ENCODE measurements at regions not wholly inside any gene's neighbourhood (a gene's known extent, or its start where the extent isn't known, plus 50 kb on each side); places are given as distances from the start of the nearest gene placed in this dataset.

DNA sequence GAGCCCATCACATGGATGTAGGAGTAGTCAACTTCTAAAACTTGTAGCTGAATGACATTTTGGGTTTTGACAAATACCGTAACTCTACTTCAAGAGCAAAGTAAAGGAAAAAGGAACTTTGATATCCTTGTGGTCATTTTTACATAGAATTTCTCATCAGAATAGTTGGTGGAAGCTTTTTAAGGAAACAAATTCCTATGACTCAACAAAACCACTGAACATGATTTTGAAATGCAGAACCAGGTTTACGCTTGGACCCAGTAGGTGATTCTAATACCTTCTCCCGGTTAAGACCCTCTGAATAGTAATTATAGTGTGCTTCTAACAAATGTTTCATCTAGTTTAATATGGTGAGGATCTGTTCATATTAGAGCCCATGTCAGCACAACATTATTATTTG lies 307.8 kb downstream of the GPR37 start:
- H3K27me3 Mint-ChIP-seq = no peaks in the 10 kb centered on the region
- no peak overlapping the region for H3K27ac Mint-ChIP-seq
- peaks cover 0 to 3% (median 0%) of the 10 kb centered on the region in 7 donors for H3K9me3 Mint-ChIP-seq
- no peak for DNase-seq
- H3K4me3 Mint-ChIP-seq = no peak overlapping the region
- H3K4me1 Mint-ChIP-seq = no peaks in the 10 kb centered on the region
- ATAC-seq (ENCODE audit: low read depth in 2 of 2) = no peak
- no peaks in the 10 kb centered on the region for H3K36me3 Mint-ChIP-seq

DNA sequence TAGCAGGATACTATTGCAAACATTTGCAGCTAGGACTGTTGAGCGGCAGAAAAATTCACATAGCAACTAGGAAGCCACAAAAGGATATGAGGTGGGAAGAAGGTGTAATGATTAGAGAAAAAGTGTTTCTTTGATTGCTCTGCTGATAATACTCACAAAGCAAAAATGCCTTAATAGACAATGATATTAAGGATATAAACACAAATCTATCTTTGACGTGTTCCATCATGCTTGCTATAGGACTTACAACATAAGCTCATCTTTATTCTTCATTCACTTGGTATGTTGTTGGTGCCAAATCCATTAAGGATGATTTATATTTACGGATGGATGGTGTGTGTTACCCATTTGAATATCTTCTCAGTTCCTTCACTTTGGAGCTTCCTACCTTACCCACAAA lies 309.3 kb downstream of the GPR37 start:
- no peak for DNase-seq
- Mint-ChIP-seq H3K36me3 (no peaks in the 10 kb centered on the region), H3K4me1 (no peaks in the 10 kb centered on the region), H3K27ac (no peak overlapping the region), H3K9me3 (peaks cover 0 to 1% (median 0%) of the 10 kb centered on the region in 7 donors), H3K27me3 (no peaks in the 10 kb centered on the region), H3K4me3 (no peak overlapping the region)
- no peak for ATAC-seq (ENCODE audit: low read depth in 2 of 2)

DNA sequence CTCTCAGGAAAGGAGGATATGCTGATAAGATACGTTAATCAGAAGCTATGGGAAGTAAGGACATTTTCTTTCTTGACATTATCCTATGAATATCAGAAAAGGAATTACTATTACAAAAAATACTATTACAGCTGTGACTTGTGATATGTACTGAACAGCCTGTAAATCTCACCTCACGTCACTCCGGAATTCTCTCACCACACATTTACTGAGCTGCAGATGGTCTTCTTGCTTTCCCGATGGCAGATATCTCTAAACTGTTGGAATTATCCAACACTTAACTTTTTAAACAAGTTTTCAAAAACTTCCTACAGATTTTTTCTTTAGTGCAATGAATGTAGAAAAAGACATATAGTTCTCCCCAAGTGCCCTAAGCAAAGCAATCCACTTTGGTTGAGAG lies 313.4 kb downstream of the GPR37 start:
- no peaks in the 10 kb centered on the region for H3K9me3 Mint-ChIP-seq
- DNase-seq (no peak), ATAC-seq (ENCODE audit: low read depth in 2 of 2) (no peak)
- no peak overlapping the region for H3K27ac Mint-ChIP-seq
- no peaks in the 10 kb centered on the region for H3K27me3 Mint-ChIP-seq
- no peaks in the 10 kb centered on the region for H3K36me3 Mint-ChIP-seq
- no peaks in the 10 kb centered on the region for H3K4me1 Mint-ChIP-seq
- no peak overlapping the region for H3K4me3 Mint-ChIP-seq

DNA sequence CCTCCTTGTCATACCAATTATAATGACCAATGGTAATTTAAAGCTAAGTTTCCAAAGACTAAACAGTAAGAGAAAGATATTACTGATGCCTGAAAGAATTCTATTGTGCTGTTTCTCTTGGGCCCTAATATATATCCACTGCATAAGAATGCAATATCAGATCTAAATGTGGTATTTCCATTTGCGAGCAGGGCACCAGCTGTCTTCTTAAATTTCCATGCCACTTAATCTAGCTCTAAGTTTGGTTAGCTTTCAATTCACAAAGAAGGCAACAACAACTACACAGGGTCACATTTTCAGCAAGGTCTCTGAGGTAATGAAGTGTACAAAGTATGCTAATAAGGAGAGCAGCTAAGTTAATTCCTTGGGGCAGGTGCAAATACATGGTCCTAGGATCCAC lies 315.7 kb downstream of the GPR37 start:
- ATAC-seq (ENCODE audit: low read depth in 2 of 2) = no peak
- Mint-ChIP-seq H3K4me1 (no peaks in the 10 kb centered on the region), H3K9me3 (no peaks in the 10 kb centered on the region), H3K27me3 (no peaks in the 10 kb centered on the region), H3K36me3 (no peaks in the 10 kb centered on the region), H3K4me3 (no peak overlapping the region), H3K27ac (no peak overlapping the region)
- DNase-seq = no peak

DNA sequence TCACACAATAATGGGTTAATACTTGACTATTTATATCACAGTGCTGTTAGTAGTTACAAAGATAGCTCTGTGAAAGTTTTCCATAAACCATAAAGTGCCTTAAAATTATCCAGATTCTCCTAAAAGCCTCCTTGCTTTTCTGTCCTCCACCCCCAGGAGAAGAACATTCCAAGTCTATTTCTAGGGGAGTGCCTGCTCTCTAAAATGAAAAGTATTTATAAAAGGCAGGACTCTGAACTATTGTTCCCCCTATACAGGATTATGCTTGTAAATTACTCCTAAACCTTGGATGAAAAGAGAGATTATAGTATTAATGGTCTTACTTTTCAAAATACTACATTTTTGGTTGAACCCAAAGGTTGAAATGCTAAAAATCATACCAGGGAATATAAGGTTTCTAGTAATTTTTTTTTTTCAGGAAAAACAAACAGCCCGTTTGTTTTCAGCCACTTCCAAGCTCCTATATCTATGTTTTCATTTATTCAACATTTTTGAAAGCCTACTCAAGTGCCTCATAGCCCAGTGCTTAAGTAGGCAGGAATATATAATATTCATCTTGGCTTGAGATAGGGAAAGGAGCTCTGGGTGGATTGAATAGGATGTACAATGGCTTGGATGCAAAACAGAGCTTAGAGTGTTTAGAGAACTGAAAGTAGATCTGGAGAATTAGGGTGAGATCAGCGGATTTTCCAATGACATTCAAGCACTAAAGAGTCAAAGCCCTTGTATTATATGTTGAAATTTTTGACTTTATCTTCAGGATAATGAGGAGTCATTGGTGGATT lies 320.7 kb downstream of the GPR37 start:
- no peaks in the 10 kb centered on the region for H3K36me3 Mint-ChIP-seq
- no peaks in the 10 kb centered on the region for H3K4me1 Mint-ChIP-seq
- no peak overlapping the region for H3K4me3 Mint-ChIP-seq
- DNase-seq (no peak), ATAC-seq (ENCODE audit: low read depth in 2 of 2) (no peak)
- H3K9me3 Mint-ChIP-seq = peaks cover 0 to 3% (median 0%) of the 10 kb centered on the region in 7 donors
- no peak overlapping the region for H3K27ac Mint-ChIP-seq
- H3K27me3 Mint-ChIP-seq = no peaks in the 10 kb centered on the region

DNA sequence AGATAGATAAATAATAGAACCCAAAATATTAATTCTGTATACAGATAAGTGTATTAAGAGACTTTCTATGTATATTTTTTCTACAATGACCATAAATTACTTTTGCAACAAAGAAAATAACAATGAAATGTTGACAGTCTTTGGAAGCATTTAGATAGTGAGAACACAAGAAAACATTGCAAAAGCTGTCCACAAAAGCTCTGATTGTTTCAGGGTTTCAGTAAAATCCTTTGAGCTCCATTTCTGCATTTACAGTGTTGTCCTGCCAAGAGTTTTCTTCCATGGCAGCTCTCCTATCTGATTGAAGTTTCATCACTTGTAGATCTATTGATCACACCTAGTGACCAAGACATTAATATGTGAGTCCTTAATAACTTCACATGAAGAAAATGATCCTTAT lies 321.8 kb downstream of the GPR37 start:
- DNase-seq (no peak), ATAC-seq (ENCODE audit: low read depth in 2 of 2) (no peak)
- Mint-ChIP-seq H3K9me3 (peaks cover 0 to 3% (median 0%) of the 10 kb centered on the region in 7 donors), H3K36me3 (no peaks in the 10 kb centered on the region), H3K4me3 (no peak overlapping the region), H3K27me3 (no peaks in the 10 kb centered on the region), H3K4me1 (no peaks in the 10 kb centered on the region), H3K27ac (no peak overlapping the region)

DNA sequence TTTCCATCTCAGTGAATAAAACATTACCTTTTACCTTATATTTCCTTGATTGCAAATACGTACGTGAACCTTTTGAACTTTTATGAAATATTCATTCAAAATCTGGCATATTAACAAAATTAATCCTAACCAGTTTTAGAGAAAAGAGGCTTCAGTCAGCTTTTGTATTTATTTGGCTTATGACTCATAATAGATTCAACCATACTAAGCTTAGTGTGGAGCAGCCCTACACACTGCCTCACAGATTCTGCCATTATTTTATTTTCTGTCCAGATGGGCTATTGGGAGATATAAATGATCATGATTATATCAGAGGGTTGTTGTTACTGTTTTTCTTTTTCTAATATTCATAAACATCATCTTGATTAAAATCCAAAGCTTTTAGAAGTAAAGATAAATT lies 325.5 kb downstream of the GPR37 start:
- Mint-ChIP-seq H3K36me3 (no peaks in the 10 kb centered on the region), H3K27ac (no peak overlapping the region), H3K9me3 (peaks cover 0 to 8% (median 1%) of the 10 kb centered on the region in 7 donors), H3K4me3 (no peak overlapping the region), H3K4me1 (no peaks in the 10 kb centered on the region), H3K27me3 (no peaks in the 10 kb centered on the region)
- ATAC-seq (ENCODE audit: low read depth in 2 of 2) (no peak), DNase-seq (no peak)

DNA sequence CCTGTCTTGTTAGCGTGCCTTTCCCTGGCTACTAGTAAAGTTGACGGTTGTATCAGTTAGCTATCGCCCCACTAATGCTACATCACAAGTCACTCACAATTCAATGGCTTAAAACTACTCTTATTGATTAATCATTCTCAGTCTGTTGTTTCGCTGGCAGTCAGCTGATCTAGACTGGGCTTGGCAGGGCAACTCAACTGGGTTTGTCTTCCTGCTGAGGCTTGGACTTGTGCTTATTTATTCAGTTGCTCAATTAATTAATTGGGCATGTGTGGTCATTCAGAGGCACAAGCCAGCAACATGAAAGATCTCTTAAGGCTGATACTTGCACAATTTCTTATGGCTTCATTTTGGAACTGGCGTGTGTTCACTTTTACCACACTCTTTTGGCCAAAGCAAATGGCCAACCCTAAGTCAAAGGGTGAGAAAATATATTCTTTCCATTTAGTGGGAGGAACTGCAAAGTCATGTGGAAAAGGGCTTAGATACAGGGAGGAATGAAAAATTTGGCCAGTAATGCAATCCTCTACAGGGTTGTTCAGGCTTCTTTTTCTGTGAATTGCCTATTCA lies 333.5 kb downstream of the GPR37 start:
- Mint-ChIP-seq H3K4me1 (no peaks in the 10 kb centered on the region), H3K27ac (no peak overlapping the region), H3K36me3 (no peaks in the 10 kb centered on the region), H3K9me3 (peaks cover 0 to 9% (median 3%) of the 10 kb centered on the region in 7 donors), H3K4me3 (no peak overlapping the region), H3K27me3 (no peaks in the 10 kb centered on the region)
- ATAC-seq (ENCODE audit: low read depth in 2 of 2) = no peak
- DNase-seq = no peak

DNA sequence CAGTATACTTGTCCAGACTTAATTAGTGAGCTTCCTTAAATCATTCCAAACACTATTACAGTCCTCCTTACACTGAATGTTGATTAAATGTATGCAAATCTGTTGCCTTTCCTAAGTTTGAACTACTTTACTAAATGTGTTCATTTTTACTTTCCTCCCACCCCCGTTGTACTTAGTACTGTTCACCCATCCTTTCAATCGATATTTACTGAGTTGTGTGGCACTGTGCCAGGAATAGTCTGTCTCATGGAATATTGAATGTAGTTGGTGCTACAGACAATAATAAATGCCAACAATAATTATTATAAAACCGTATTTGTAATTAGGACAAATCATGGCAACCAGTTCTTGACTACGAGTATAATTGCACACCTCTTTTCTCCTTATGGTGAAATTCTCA lies 335.7 kb downstream of the GPR37 start:
- no peak overlapping the region for H3K4me3 Mint-ChIP-seq
- DNase-seq (no peak), ATAC-seq (ENCODE audit: low read depth in 2 of 2) (no peak)
- H3K9me3 Mint-ChIP-seq = peaks cover 0 to 6% (median 3%) of the 10 kb centered on the region in 7 donors
- no peaks in the 10 kb centered on the region for H3K4me1 Mint-ChIP-seq
- no peak overlapping the region for H3K27ac Mint-ChIP-seq
- H3K27me3 Mint-ChIP-seq = no peaks in the 10 kb centered on the region
- H3K36me3 Mint-ChIP-seq = no peaks in the 10 kb centered on the region

DNA sequence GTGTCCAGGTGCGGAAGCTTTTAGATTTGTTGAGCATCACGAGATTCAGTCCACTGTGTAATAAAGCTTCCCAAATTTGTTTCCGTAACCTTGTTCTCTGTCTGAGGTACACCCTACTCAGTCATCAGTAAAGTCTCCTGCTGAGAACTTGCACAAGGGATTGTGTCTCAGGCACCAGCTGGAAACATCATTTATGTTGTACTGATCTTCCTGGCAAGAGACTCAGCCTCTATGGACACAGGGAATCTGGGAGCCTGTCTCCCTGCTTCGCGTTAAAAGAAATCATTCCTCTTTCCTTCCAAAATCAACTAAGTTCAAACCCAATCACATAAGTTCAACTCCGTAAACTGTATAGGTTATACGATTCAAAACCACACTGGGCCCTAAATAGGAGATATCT lies 336.8 kb downstream of the GPR37 start:
- Mint-ChIP-seq H3K4me1 (no peaks in the 10 kb centered on the region), H3K27me3 (no peaks in the 10 kb centered on the region), H3K27ac (no peak overlapping the region), H3K9me3 (peaks cover 0 to 3% (median 0%) of the 10 kb centered on the region in 7 donors), H3K36me3 (no peaks in the 10 kb centered on the region), H3K4me3 (no peak overlapping the region)
- DNase-seq = no peak
- ATAC-seq (ENCODE audit: low read depth in 2 of 2) = no peak

DNA sequence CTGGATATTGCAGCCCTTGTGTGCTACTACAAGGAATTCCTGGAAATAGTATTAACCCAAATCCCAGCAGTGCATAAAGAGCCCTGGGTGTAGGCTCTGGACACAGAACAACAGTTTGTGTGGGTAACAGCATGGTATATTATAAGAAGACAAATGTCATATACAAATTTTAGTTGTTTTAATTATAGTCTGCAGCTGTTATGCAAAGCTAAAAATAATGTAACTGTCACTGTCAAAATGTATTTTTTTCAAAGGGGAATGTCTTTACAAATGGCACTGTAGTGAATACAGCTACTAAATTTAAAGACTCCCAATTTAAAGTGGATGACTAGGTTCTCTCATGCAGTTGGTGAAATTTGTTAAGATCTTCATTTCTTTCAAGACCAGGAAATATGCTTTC lies 339.0 kb downstream of the GPR37 start:
- no peak overlapping the region for H3K4me3 Mint-ChIP-seq
- no peaks in the 10 kb centered on the region for H3K27me3 Mint-ChIP-seq
- H3K27ac Mint-ChIP-seq = no peak overlapping the region
- peaks cover 0 to 3% (median 0%) of the 10 kb centered on the region in 7 donors for H3K9me3 Mint-ChIP-seq
- no peaks in the 10 kb centered on the region for H3K36me3 Mint-ChIP-seq
- DNase-seq (no peak), ATAC-seq (ENCODE audit: low read depth in 2 of 2) (no peak)
- H3K4me1 Mint-ChIP-seq = no peaks in the 10 kb centered on the region

DNA sequence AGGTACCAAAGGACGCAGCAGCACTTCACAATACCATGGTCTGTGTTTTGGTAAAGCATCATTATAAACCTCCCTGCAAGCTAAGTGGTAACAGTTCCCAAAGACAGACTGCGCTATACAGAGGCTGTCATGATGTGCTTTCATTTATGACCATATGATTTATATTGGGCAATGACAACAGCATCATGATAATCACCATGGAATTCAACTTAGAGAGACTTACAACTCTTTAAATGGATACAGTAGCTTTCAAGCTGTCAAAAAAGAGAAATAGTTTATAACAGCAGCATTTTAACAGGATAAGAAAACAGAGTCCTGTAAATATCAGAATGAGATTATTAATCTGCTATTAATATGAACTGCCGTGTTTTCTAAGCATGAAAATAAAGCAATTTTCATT lies 341.7 kb downstream of the GPR37 start:
- DNase-seq = no peak
- Mint-ChIP-seq H3K4me3 (no peak overlapping the region), H3K36me3 (no peaks in the 10 kb centered on the region), H3K27ac (no peak overlapping the region), H3K4me1 (no peaks in the 10 kb centered on the region), H3K27me3 (no peaks in the 10 kb centered on the region), H3K9me3 (peaks cover 0 to 4% (median 0%) of the 10 kb centered on the region in 7 donors)
- no peak for ATAC-seq (ENCODE audit: low read depth in 2 of 2)

DNA sequence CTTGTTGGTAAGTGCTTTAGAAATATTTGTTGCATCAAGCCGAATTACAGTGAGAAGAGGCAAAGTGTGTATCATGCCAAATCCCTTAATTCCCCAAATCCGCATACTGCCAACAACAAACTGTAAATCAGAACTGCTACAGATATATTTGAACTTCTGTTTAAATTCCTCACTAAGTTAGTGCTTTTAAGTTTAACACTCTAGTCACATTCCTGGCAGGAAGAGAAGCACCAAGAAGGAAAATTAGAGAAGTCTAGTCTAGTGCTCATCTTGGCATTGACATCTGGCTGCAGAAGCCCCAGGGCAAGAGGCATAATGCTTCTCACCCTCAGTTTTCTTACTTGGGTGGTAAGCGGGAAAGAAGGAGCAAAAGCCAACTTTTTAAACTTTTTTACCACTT lies 343.5 kb downstream of the GPR37 start:
- Mint-ChIP-seq H3K4me1 (no peaks in the 10 kb centered on the region), H3K9me3 (peaks cover 0 to 4% (median 0%) of the 10 kb centered on the region in 7 donors), H3K36me3 (no peaks in the 10 kb centered on the region), H3K4me3 (no peak overlapping the region), H3K27ac (no peak overlapping the region), H3K27me3 (no peaks in the 10 kb centered on the region)
- DNase-seq = no peak
- ATAC-seq (ENCODE audit: low read depth in 2 of 2) = no peak

DNA sequence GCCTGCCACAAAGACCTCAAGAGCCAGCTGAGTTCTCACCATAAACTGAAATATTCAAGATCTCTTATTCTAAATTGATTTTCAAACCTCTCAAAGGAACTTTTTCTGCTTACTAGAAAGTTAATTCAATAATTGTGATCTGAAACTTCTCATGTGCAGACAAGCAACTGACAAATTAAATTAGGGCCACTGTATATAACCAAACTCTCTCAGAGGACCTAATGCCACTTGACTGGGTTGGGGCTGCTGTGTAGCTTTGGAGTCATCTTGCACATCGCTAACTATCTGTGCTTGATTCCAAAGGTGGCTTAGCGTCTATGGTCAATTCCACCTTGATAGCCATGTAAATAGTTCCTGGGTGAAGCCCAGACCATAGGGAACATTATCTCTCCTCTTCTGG lies 345.2 kb downstream of the GPR37 start:
- peaks cover 0 to 4% (median 0%) of the 10 kb centered on the region in 7 donors for H3K9me3 Mint-ChIP-seq
- no peak overlapping the region for H3K27ac Mint-ChIP-seq
- H3K36me3 Mint-ChIP-seq = no peaks in the 10 kb centered on the region
- ATAC-seq (ENCODE audit: low read depth in 2 of 2) = no peak
- no peak overlapping the region for H3K4me3 Mint-ChIP-seq
- no peak for DNase-seq
- no peaks in the 10 kb centered on the region for H3K4me1 Mint-ChIP-seq
- H3K27me3 Mint-ChIP-seq = no peaks in the 10 kb centered on the region

Data from naive B cell (primary cell).